ENCODE measurements at regions not wholly inside any gene's neighbourhood (a gene's known extent, or its start where the extent isn't known, plus 50 kb on each side); places are given as distances from the start of the nearest gene placed in this dataset.
A peak's percentile ranks its signal among the peaks of the same experiment; 100 is the strongest.

DNA sequence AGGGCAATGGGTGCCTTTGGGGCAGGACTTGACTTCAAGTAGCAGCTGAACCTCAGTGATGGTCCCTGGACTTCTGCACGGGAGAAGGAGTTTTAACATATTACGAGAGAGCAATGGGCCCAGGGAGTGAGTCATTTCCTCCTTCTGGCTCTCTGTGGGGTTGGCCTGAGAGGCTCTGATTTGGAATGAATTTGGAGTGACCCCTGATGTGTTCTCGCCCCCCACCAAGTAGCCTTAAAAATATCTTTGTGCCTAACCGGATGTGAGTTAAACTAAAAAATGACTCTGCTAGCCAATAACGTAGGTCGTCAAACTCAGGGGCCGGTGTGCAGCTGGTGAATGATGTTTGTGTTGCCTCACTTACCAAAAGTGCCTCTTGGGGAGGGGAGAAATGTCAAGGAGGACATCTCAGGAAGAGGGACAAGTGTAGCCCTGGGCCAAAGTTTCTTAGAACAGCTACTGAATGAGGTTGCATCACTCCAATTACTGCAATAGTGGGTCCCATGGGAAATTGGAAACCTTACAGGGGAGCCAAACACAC lies 656.6 kb downstream of the INHBA start:
- H3K9ac ChIP-seq (ENCODE audit: insufficient read depth, low read length, poor library complexity, severe bottlenecking): no peak overlapping the region
- no peak overlapping the region for H2AFZ ChIP-seq (ENCODE audit: insufficient read depth, low read depth, low read length, poor library complexity, severe bottlenecking)
- intact Hi-C loops (cut with micrococcal nuclease): no loop called here
- 69% methylated on average over 6 of the region's 7 CpGs for WGBS (ENCODE audit: insufficient coverage)
- no peaks in the 10 kb centered on the region for H3K36me3 ChIP-seq (replicated peaks in 1 of 2; ENCODE audit: control insufficient read depth in 1 of 2, insufficient read depth in 2 of 2, low read length in 2 of 2)
- H3K27ac ChIP-seq (ENCODE audit: low read depth in 1 of 2, low read length in 2 of 2): no peak overlapping the region
- H4K20me1 ChIP-seq (ENCODE audit: insufficient read depth, low read length): no peaks in the 10 kb centered on the region
- no peaks in the 10 kb centered on the region for H3K4me1 ChIP-seq (ENCODE audit: control insufficient read depth in 1 of 2, insufficient read depth in 2 of 2, low read length in 2 of 2)
- H3K27ac Mint-ChIP-seq: peak overlapping the region in 1 of 7 donors; percentile 23
- no peaks in the 10 kb centered on the region for H3K4me1 Mint-ChIP-seq
- no peak for DNase-seq
- no peaks in the 10 kb centered on the region for H3K9me3 ChIP-seq (replicated peaks in 1 of 2; ENCODE audit: control insufficient read depth in 1 of 2, insufficient read depth in 1 of 2, low read length in 2 of 2)
- no peak overlapping the region for H3K4me3 ChIP-seq (replicated peaks in 1 of 3; ENCODE audit: low read depth in 2 of 3, low read length in 3 of 3)
- no peak overlapping the region for H3K4me3 Mint-ChIP-seq
- no peak overlapping the region for H3K4me2 ChIP-seq (replicated peaks; ENCODE audit: extremely low read depth, low read length, poor library complexity, severe bottlenecking)
- no peaks in the 10 kb centered on the region for H3K27me3 ChIP-seq (ENCODE audit: control insufficient read depth in 2 of 2, insufficient read depth in 2 of 2, low read length in 2 of 2)
- TF ChIP-seq, protein P1, sequence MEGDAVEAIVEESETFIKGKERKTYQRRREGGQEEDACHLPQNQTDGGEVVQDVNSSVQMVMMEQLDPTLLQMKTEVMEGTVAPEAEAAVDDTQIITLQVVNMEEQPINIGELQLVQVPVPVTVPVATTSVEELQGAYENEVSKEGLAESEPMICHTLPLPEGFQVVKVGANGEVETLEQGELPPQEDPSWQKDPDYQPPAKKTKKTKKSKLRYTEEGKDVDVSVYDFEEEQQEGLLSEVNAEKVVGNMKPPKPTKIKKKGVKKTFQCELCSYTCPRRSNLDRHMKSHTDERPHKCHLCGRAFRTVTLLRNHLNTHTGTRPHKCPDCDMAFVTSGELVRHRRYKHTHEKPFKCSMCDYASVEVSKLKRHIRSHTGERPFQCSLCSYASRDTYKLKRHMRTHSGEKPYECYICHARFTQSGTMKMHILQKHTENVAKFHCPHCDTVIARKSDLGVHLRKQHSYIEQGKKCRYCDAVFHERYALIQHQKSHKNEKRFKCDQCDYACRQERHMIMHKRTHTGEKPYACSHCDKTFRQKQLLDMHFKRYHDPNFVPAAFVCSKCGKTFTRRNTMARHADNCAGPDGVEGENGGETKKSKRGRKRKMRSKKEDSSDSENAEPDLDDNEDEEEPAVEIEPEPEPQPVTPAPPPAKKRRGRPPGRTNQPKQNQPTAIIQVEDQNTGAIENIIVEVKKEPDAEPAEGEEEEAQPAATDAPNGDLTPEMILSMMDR (IDR thresholded peaks at IDR 0.05): no peak
- no peaks in the 10 kb centered on the region for H3K79me2 ChIP-seq (ENCODE audit: insufficient read depth, low read length)
- peaks cover 0 to 21% (median 3%) of the 10 kb centered on the region in 7 donors for H3K9me3 Mint-ChIP-seq
- peaks cover 0 to 1% (median 0%) of the 10 kb centered on the region in 3 donors for H3K27me3 Mint-ChIP-seq (ENCODE audit: low read depth in 3 of 3)
- no peaks in the 10 kb centered on the region for H3K36me3 Mint-ChIP-seq

DNA sequence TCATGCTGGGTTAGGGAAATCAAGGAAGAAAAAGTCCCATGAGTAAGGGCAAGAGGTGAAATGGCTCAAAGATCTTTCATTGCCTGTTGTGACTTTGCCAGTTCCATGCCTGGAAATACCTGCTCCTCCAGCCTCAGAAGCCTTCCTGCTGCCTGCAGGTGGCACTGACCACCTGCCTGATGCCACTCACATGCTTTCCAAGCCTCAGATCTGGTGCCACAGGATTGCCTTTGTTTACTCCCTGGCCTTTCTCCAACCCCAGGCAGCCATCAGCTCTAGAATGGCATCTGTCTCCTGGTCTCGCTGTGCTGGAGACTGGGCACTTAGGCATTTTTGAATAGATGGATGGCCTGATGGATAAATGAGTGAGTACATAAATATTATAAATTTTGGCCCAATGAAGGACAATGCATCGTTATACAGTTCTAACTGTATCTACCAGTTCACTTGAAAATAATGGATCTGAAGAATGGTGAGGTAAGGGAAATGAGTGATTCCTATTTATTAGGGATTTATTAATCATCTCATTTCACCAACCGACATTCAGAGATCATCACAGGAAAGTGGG lies 657.2 kb downstream of the INHBA start:
- no peaks in the 10 kb centered on the region for H4K20me1 ChIP-seq (ENCODE audit: insufficient read depth, low read length)
- no peaks in the 10 kb centered on the region for H3K36me3 Mint-ChIP-seq
- no peak overlapping the region for H2AFZ ChIP-seq (ENCODE audit: insufficient read depth, low read depth, low read length, poor library complexity, severe bottlenecking)
- H3K27ac ChIP-seq (ENCODE audit: low read depth in 1 of 2, low read length in 2 of 2): no peak overlapping the region
- H3K9ac ChIP-seq (ENCODE audit: insufficient read depth, low read length, poor library complexity, severe bottlenecking): no peak overlapping the region
- H3K4me1 Mint-ChIP-seq: no peaks in the 10 kb centered on the region
- no peaks in the 10 kb centered on the region for H3K79me2 ChIP-seq (ENCODE audit: insufficient read depth, low read length)
- H3K4me1 ChIP-seq (ENCODE audit: control insufficient read depth in 1 of 2, insufficient read depth in 2 of 2, low read length in 2 of 2): no peaks in the 10 kb centered on the region
- H3K4me3 Mint-ChIP-seq: no peak overlapping the region
- no peaks in the 10 kb centered on the region for H3K9me3 ChIP-seq (replicated peaks in 1 of 2; ENCODE audit: control insufficient read depth in 1 of 2, insufficient read depth in 1 of 2, low read length in 2 of 2)
- H3K27me3 ChIP-seq (ENCODE audit: control insufficient read depth in 2 of 2, insufficient read depth in 2 of 2, low read length in 2 of 2): no peaks in the 10 kb centered on the region
- peaks cover 0 to 24% (median 3%) of the 10 kb centered on the region in 7 donors for H3K9me3 Mint-ChIP-seq
- intact Hi-C loops (cut with micrococcal nuclease): no loop called here
- peaks cover 0 to 1% (median 0%) of the 10 kb centered on the region in 3 donors for H3K27me3 Mint-ChIP-seq (ENCODE audit: low read depth in 3 of 3)
- WGBS (ENCODE audit: insufficient coverage): no CpG with 5 or more reads among the region's 3 CpGs
- H3K4me2 ChIP-seq (replicated peaks; ENCODE audit: extremely low read depth, low read length, poor library complexity, severe bottlenecking): no peak overlapping the region
- H3K36me3 ChIP-seq (replicated peaks in 1 of 2; ENCODE audit: control insufficient read depth in 1 of 2, insufficient read depth in 2 of 2, low read length in 2 of 2): no peaks in the 10 kb centered on the region
- no peak overlapping the region for H3K27ac Mint-ChIP-seq
- no peak overlapping the region for H3K4me3 ChIP-seq (replicated peaks in 1 of 3; ENCODE audit: low read depth in 2 of 3, low read length in 3 of 3)
- TF ChIP-seq, protein P1 (IDR thresholded peaks at IDR 0.05): no peak
- DNase-seq: no peak

All from CD14-positive monocyte (primary cell).